NCI-H146 treated with DMSO at 0.1 percent for 48 hours (cell line): ENCODE measurements at regions not wholly inside any gene's neighbourhood (a gene's known extent, or its start where the extent isn't known, plus 50 kb on each side); places are given as distances from the start of the nearest gene placed in this dataset.

Experiments
- DNase-seq: peaks from one replicate; lab custom pipeline; 2025; ENCODE audit not compliant: unreplicated experiment; lab: John Stamatoyannopoulos, UW

DNA sequence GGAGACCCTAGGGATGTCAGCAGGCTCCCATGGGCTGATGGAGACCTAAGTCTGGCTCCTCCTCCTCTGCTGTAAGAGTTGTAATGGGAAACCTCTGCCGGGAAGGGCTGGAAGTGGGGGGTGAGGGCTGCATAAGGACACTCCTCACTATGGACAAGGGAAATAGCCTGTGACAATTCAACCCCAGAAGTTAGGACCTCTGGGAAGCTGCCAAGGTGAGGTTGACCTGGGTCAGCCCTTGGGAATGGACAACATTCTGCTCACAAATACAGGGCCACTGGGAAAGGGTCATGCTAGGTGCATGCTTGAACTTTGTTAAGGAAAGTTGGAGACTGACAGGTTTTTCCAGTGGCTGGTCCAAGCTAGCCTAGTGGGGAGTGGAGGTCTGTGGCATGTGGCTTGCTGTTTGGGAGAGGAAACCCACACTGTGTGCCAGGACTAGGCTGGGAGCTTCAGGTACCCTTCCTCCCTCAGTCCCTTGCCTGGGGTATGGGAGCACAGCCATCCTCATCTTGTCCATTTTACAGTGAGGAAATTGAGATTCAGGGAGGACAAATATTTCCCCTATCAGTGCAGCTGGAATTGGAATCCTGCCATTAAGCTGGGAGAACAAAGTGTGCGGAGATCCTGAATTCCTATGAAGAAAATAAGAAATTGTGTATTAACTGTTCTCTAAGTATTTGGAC, 190.4 kb downstream of the SALL1 start:
- no peak for DNase-seq

DNA sequence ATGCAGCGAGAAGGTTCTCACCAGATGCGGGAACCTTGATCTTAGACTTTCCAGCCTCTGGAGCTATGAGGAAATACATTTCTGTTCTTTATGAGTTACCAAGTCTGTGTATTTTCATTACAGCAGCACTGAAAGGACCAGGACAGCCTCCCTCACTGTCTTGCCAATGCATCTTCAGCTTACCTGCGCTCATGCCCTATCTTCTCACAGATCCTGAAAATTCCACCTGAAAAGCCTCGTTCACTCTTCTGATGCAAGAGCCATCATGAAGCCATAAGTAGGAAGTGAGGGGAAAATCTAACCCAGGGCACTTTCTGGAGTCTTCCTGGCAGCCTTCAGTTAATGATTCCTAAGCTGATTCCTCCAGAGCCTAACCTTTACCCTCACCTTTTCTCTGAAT, 194.0 kb downstream of the SALL1 start:
- no peak for DNase-seq

DNA sequence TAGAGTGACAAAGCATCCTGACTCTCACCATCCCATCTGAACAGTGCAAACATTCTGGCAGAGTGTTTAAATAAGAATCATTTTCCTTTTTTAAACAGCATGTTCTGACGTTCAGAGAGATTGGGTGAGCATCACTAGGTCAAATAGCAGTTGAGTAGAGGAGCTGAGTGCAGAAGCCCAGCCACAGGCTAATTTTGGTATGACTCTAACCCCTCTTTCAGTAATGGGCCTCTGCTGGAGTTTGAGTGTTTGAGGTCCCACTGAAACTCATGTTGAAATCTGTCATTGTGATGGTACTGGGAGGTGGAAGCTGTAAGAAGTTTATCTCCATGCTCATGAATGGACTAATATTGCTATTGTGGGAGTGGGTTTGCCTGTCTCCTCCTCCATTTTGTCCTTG, 194.4 kb downstream of the SALL1 start:
- no peak for DNase-seq

DNA sequence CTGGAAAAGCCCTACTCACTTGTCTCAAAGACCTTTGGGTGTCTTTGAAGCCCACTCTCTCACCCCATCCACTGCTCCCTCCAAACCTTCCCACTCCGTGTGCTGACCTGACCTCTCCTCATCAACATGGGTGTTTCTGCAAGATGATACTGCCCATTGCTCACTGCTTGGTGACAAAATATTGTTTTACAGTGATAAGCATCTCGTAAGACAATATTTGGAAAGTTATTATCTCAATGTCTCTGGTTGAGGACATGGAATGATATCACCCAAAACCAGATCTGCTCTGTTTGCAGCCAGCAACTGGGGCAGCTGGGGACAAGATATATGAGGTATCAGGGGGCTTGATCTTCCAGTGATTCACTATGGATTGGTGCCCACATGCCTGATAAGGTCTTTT, 195.8 kb downstream of the SALL1 start:
- DNase-seq: peak; percentile 29

DNA sequence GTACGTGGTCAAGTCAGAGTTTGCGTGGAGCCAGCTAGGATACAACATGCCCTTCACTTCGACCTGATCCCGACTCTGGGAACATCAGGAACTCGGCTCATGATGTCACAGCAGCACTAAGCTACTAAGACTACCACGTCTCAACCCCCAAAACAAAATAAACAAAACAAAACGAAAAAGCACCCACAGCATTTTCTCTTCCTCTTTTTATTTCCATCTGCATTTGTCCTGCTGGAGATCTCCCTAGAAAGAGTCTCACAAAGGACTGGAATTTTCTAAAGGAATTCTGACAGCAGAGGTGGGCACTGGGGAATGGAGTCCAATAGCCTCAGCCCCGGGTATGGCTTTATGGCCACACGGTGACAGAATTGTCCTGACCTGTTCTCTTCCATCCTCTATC, 196.6 kb downstream of the SALL1 start:
- DNase-seq: no peak

DNA sequence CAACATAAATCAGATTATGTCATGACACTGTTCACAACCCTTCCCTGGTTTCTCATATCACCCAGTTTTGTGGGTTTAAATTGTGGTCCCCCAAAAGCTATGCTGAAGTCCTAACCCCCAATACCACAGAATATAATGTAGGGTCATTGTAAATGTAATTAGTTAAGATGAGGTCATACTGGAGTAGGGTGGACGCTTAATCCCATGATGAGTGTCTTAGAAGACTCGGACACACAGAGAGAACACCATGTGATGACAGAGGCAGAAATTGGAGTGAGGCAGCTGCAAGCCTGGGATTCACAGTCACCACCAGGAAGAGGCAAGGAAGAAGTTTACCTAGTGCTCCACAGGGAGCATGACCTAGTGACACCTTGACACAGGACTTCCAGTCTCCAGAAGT, 197.8 kb downstream of the SALL1 start:
- DNase-seq: peak; percentile 1

DNA sequence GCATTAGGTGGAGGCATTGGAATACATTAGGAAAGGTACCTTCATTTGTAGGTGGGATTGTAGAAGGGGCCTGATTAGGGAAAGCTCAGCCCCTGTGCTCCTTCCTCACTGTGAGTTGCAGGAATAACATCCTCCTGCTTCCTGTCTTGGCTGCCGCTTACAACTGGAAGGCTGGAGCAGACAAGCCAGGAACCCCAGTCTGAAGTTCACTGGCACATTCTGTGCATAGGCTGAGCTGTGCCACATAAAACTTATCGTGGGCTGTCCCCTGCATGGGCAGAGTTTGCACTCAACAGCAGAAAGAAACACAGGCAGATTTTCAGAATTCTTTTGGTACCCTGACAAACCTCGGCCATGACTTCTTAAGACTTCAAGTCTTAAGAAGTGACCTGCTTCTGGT, 200.1 kb downstream of the SALL1 start:
- DNase-seq: no peak

DNA sequence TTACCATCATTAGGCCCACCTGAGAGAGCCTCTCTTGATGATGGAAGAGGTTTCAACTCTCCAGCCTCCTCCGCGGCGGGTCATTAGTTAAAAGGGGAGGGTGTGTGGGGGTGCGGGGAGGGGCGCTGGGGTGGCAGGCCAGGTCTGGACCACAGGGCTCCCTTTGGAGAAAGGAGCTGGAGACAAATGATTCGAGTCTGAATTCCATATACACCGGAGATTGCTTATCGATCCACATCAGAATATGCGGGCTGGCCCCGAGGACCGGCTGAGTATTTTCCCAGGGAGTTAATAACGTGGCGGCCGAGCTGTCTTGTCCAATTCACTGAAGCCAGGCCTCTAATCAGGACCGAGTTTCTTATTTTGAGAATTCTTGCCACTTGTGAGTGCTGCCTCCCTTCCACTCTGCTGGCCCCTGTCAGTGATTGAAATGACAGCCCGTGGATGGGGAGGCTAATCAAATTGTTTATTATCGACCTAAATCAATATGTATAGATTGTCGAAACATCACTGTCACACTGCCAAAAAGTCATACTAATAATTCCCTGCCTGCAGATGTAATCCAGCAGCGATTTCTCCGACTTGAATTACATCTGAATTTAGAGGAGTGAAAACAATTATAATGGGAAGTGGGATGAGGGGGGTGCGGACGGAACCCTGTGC, 202.7 kb downstream of the SALL1 start:
- DNase-seq: no peak

DNA sequence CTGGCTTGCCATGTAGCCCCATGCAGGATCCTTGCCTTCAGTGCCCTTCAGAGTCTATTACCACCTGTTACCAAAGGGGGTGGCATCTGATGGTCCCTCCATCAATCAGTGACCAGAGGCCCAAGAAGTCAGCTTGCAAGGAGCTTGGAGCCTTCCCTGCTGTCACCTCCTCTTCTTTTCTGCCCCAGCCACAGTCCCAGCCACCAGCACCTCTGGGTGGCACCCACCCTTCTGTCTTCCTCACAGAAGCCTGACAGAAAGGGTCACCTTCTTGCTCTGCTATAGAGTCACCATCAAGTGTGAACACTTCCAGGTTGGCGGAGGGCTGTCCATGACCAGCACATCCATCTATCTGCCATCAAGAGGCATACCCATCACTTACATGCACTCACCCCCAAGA, 203.2 kb downstream of the SALL1 start:
- no peak for DNase-seq

DNA sequence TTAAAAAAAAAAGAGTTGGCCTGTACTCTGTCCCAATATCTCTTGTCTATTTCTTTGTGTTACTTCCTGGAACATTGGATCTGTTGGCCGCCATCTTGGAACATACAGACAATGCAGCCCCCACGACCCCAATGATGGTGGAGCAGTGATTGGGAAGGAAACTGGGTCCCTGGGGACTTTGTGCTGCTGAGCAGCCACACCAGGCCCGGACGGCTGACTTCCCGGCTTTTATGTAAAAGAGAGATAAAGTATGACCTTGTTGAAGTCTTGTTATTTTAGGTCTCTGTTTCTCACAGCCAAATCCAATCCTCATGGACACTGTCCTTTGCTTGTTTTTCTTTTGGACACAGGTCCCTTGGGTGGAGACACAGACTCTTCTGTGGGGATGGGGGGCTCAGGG, 204.5 kb downstream of the SALL1 start:
- DNase-seq: no peak

DNA sequence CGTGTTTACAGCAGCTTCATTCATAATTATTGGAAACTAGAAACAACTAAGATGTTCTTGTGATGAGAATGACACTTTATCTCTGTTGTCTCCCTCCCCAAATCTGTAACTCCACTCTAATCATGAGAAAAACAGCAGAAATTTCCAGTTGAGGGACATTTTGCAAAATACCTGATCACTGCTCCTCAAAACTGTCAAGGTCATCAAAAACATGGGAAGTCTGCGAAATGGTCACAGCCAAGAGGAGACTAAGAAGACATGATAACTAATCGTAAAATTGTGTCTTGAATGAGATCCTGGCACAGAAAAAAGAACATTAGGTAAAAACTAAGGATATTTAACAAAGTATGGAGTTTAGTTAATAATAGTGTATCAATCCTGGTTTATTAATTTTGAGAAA, 204.2 kb downstream of the CYLD start:
- no peak for DNase-seq

DNA sequence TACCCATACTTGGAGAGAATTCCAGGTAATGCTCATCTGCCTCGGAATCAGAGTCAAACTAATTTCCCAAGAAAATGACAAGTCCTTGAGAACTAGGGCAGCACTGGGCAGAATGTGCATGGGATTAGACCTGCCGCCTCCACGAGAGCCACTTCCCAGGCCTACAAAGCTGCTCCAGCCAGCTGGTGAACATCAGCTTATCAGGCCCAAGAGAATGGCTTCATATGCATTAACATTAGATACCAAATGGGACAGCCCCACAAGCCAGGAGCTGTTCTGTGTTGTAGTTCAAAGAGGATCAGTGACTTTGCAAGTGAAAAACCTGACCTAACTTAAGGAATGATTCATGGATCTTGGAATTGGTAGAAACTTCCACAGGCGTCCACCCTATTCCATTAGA, 203.3 kb downstream of the CYLD start:
- DNase-seq: no peak

DNA sequence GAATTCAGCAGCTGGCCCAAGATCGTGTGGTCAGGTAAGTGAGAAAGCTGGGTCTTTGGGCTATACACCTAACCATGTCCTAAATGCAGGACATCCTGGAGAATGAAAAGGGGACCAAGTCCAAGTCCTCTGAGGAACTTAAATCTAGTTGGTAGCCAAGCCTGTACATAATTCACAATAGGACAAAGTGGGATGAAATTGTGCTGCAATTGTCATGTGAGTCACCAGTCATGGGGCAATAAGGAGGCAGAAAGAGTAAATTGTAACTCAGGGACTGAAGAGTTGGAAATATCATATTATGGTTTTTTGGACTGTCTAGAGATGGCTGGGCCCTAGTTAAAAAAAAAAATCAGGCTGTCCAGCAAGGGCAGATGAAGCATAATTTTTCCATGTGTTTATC, 202.6 kb downstream of the CYLD start:
- no peak for DNase-seq

DNA sequence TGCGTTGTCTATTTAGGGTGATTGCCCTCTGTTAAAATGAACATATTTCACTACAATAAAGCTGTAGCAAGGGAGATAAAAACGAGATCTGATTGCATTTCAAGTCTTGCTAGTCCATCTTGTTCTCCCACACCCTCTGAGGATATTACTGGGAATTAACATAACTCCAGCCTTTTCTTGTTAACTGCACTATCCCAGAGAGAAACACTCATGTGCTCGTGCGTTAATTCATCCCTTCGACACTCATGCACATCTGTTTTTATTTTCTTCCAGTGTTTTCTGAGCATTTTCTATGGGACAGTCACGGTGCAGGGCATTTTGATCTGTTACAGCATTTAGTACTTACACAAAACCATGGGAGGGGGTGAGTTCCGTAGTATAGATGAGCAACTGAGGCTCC, 202.1 kb downstream of the CYLD start:
- no peak for DNase-seq

DNA sequence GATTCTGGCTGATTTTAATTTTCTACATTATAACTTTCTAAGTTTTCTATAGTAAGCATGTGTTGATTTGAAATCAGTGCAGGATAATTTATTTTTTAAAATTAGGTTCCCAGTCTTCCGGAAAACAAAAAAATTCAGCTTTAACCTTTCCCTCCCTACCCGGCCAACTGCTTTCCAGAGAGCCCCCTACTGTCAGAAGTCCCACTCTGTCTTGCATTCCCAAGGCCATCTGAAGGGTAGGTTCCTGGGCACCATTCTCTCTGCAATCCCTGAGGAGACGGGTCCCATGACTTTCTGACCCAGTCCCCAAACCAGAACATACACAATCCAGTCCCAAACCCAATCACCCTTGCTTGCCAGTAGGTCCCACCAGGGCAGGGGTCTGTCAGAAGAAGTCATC, 200.3 kb downstream of the CYLD start:
- no peak for DNase-seq

DNA sequence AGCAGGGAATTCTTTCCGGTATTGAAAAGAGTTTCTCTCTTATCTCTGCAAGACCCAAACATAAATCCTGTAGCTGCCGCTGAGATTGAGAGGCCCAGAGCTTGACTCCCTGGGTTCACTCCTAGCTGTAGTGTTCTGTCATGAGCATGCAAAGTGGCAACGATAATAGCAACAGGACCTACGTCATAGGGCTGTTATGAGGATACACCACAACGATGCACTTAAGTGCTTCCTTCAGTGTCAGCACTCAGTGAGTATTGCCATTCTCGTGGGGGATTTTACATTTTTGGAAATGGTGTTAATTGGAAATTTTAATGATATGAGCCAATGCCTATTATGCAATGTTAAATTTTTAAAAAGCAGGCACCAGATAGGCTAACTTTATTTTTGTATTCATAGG, 199.8 kb downstream of the CYLD start:
- DNase-seq: no peak

DNA sequence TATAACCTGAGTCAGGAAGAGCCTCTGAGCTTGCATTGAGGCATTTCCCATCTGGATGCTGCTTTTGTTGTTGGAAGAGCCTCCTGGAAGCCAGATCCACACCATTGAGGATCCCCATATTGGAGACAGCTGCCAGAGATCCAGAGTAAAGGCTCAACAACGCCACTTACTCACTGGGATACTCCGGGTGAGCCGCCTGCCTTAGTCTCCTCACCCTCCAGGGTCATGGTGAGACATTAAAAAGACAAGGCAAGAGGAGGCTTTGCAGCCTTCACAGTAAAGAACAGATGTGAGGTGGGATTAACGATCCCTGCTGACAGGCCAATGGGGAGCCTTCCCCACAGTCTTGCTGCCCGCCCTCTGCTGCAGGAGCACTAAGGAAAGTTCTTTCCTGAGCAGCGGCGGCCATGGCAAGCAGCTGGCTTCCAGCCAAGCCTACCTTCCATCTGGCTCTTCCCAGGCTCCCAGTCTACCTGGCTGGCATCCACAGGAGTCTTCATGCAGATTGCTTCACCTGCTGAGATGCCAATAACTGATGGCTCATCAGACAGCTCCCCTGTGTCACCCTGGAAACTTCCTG, 198.5 kb downstream of the CYLD start:
- peak; percentile 40 for DNase-seq

DNA sequence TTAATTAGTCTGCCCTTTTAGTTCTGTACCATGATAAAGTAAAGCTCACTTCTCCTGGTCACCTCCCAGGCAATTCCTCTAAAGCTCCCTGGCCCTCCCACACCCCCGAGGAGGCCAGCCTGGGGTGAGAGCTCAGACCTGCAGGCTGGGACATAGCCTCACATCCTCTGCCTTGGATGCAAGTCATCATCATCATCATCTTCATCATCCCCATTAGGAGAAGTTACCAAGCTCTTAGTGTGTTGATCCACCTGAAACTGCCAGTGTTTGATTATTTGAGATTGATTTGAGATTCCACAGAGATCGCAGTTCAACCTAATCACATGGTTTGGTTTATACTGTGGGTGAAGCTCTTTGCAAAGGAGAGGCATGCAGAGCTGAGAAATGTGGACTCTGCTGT, 197.5 kb downstream of the CYLD start:
- DNase-seq: no peak

DNA sequence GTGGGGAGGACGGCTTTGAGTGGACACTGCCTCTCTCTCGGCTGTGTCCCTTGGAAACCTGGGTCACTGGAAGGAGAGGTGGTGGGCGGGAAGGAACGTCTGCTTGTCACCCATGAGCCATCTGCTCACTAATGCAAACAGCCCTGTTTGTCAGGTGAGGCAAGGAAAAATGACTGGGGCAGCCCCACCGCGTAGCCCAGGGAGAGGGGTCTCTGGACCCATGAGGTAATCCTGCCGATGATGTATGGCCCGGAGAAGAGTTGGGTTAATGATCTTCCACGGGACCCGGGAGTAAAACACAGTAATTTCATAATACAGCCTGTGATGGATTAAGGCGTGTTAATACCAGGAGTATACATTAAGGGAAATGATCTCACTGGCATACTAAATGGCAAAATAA, 197.0 kb downstream of the CYLD start:
- DNase-seq: no peak

DNA sequence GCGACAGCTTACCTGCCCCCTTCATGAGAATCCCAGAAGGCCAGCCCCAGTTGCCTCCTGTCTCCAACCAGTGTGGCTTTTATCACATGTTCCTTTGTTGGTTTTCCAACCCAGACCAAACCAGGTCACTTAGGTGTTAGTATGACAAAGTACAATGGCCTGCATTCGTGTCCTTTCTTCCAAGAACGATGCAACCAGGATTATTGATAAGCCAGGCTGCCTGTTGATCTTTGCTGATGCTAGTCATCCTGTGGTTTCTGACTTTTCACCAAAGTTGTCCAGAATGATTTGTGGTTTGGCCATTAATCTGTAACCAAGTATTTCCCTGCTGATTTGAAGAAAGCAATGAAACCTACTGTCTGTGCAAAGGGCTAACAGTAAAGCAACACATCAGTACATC, 191.4 kb downstream of the CYLD start:
- DNase-seq: no peak

DNA sequence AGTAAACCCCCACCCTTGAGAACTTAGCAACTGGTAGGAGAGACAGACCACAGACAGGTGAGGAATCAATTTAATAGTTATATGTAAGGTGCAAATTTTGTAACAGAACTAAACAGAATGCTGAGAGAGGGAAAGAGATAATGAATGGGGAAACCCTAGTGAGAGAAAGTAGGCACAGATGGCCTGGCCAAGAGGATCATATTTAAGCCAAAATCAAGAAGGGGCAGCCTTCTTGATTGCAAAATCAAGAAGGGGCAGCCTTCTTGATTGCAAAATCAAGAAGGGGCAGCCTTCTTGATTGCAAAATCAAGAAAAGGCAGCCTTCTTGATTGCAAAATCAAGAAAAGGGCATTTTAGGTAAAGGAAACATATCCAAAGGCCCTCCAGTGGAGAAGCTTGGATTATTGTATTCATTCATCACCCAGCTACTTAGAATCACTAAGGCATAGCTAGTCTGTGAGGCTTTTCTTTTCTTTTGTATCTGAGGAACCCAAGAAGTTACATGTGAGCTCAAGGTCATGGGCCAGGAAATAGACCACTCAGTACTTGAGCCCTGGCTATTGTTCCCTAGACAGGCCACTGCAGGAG, 190.6 kb downstream of the CYLD start:
- no peak for DNase-seq

DNA sequence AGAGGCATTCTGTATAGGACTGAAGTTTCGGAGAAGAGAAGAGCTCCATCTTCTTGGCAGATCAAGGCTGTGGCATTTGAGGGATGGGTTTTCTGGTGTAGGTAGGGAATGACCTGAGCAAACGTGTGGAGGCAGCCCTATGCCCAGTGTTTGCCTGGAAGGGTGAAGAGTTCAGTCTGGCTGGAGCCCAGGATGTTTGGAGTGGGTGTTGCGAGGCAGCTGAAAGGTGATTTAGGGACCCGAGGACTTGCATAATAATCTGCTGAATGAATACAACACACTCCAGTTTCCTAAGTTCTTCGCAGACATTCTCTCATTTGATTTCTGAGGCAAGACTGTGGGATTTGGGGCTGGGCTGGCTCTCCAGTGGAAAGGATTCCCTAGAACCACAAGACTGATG, 186.2 kb downstream of the CYLD start:
- DNase-seq: no peak
